ENCODE measurements at regions not wholly inside any gene's neighbourhood (a gene's known extent, or its start where the extent isn't known, plus 50 kb on each side); places are given as distances from the start of the nearest gene placed in this dataset.
"Not testable (repeated sequence)": the region's sequence is repeated elsewhere in the genome, so short reads cannot be mapped to it uniquely, and the experiment has no call there.

- DNase-seq (ENCODE audit: low spot score), result no peak
- H3K27ac ChIP-seq (ENCODE audit: poor library complexity, severe bottlenecking), result no peak overlapping the region
- no peaks in the 10 kb centered on the region for H3K27me3 ChIP-seq (ENCODE audit: insufficient read depth, poor library complexity, severe bottlenecking)
- no peak for TF ChIP-seq CTCF (IDR thresholded peaks at IDR 0.05; ENCODE audit: poor library complexity, severe bottlenecking)
- H3K4me3 ChIP-seq (ENCODE audit: severe bottlenecking), result no peak overlapping the region
- ATAC-seq (ENCODE audit: low read depth), result no peak
- H3K4me1 ChIP-seq (ENCODE audit: insufficient read depth, poor library complexity, severe bottlenecking), result no peaks in the 10 kb centered on the region
- no peaks in the 10 kb centered on the region for H3K36me3 ChIP-seq (ENCODE audit: low read depth)
- no peaks in the 10 kb centered on the region for H3K9me3 ChIP-seq (ENCODE audit: severe bottlenecking)
These were observed 447.0 kb downstream of the SOX11 start for GRCh38 chr2:6139142-6139541.

DNA sequence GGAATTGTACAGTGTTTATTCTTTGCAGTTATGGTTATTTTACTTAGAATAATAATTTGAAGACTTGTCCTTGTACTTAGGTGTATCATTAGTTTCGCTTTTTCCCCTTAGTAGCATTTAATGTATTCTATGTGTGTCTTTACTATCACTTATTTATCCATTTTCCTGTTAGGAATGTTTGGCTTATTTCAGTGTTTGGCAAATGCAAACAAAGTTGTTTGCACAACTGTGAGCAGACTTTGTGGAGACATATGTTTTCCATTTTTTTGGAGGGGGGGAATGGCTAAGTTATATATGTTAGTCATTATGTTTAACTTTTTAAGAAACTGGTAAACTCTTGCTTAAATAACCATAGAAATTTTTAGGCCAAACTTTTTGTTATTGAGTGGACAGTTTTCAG lies 447.7 kb downstream of the SOX11 start:
- no peaks in the 10 kb centered on the region for H3K27me3 ChIP-seq (ENCODE audit: insufficient read depth, poor library complexity, severe bottlenecking)
- H3K4me3 ChIP-seq (ENCODE audit: severe bottlenecking), result no peak overlapping the region
- no peak for ATAC-seq (ENCODE audit: low read depth)
- no peak overlapping the region for H3K27ac ChIP-seq (ENCODE audit: poor library complexity, severe bottlenecking)
- H3K36me3 ChIP-seq (ENCODE audit: low read depth), result no peaks in the 10 kb centered on the region
- no peaks in the 10 kb centered on the region for H3K9me3 ChIP-seq (ENCODE audit: severe bottlenecking)
- no peak for DNase-seq (ENCODE audit: low spot score)
- no peaks in the 10 kb centered on the region for H3K4me1 ChIP-seq (ENCODE audit: insufficient read depth, poor library complexity, severe bottlenecking)
- TF ChIP-seq CTCF (IDR thresholded peaks at IDR 0.05; ENCODE audit: poor library complexity, severe bottlenecking), result no peak

GRCh38 chr2:6140509-6140908 lies 448.3 kb downstream of the SOX11 start:
- TF ChIP-seq CTCF (IDR thresholded peaks at IDR 0.05; ENCODE audit: poor library complexity, severe bottlenecking), result no peak
- H3K9me3 ChIP-seq (ENCODE audit: severe bottlenecking), result no peaks in the 10 kb centered on the region
- ATAC-seq (ENCODE audit: low read depth), result no peak
- H3K27me3 ChIP-seq (ENCODE audit: insufficient read depth, poor library complexity, severe bottlenecking), result no peaks in the 10 kb centered on the region
- no peaks in the 10 kb centered on the region for H3K4me1 ChIP-seq (ENCODE audit: insufficient read depth, poor library complexity, severe bottlenecking)
- DNase-seq (ENCODE audit: low spot score), result no peak
- H3K4me3 ChIP-seq (ENCODE audit: severe bottlenecking), result no peak overlapping the region
- H3K36me3 ChIP-seq (ENCODE audit: low read depth), result no peaks in the 10 kb centered on the region
- H3K27ac ChIP-seq (ENCODE audit: poor library complexity, severe bottlenecking), result no peak overlapping the region

DNA sequence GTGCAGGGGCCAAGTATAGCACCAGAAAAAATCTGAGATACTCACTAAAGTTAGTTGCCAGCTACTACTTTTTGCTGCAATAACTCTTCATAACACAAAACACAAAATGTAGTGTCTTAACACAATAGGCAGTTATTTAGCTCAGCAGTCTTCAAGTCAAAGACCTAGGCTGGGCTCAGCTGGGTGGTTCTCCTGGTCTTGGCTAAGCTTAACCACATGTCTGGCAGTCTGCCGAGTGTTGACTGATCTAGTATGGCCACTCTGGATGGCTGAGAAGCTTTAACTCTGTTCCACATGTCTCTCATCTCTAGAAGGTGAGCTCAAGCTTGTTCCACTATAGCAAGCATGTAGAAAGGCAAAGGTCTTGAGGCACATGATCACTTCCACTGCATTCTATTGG lies 451.6 kb downstream of the SOX11 start:
- Histone ChIP-seq H3K36me3 (ENCODE audit: low read depth) (no peaks in the 10 kb centered on the region), H3K4me3 (ENCODE audit: severe bottlenecking) (no peak overlapping the region)

DNA sequence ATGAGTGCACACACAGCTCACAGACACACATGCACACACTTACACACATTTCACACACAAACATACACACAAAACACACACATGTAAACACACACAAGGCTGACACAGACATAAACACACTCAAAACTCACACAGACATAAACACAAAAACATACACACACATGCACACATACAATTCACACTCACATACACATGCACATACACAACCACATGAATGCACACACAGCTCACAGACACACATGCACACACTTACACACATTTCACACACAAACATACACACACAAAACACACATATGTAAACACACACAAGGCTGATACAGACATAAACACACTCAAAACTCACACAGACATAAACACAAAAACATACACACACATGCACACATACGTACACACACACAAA lies 455.0 kb downstream of the SOX11 start:
- not testable (repeated sequence) for H3K4me1 ChIP-seq (ENCODE audit: insufficient read depth, poor library complexity, severe bottlenecking); ATAC-seq (ENCODE audit: low read depth); H3K27ac ChIP-seq (ENCODE audit: poor library complexity, severe bottlenecking); H3K36me3 ChIP-seq (ENCODE audit: low read depth); DNase-seq (ENCODE audit: low spot score); H3K4me3 ChIP-seq (ENCODE audit: severe bottlenecking); H3K9me3 ChIP-seq (ENCODE audit: severe bottlenecking); H3K27me3 ChIP-seq (ENCODE audit: insufficient read depth, poor library complexity, severe bottlenecking)

More for the DNA sequence above, 451.6 kb downstream of the SOX11 start:
- no peak for DNase-seq (ENCODE audit: low spot score)
- no peak for ATAC-seq (ENCODE audit: low read depth)
- Histone ChIP-seq H3K9me3 (ENCODE audit: severe bottlenecking) (no peaks in the 10 kb centered on the region), H3K27ac (ENCODE audit: poor library complexity, severe bottlenecking) (no peak overlapping the region), H3K4me1 (ENCODE audit: insufficient read depth, poor library complexity, severe bottlenecking) (no peaks in the 10 kb centered on the region), H3K27me3 (ENCODE audit: insufficient read depth, poor library complexity, severe bottlenecking) (no peaks in the 10 kb centered on the region)
- TF ChIP-seq CTCF (IDR thresholded peaks at IDR 0.05; ENCODE audit: poor library complexity, severe bottlenecking), result no peak

All from RWPE2 (cell line).